Mammary epithelial cell (primary cell): ENCODE measurements at regions not wholly inside any gene's neighbourhood (a gene's known extent, or its start where the extent isn't known, plus 50 kb on each side); places are given as distances from the start of the nearest gene placed in this dataset.

Source experiments
- EZH2 ChIP-seq: IDR thresholded peaks from 2 replicates; pipeline ENCODE4 v1.6.1; 2012; ENCODE audit warnings: low read length, inconsistent platforms, borderline replicate concordance
- TF ChIP-seq, protein P1 (sequence below), 2 donors: IDR thresholded peaks in 1 of 2; conservative IDR thresholded peaks in 1 of 2; 2 replicates each; pipeline ENCODE4 v1.5.1; 2011 to 2012; ENCODE audit warnings: inconsistent platforms in 2 of 2, low read length in 2 of 2, mild to moderate bottlenecking in 2 of 2, control low read depth in 1 of 2, low read depth in 1 of 2; ENCODE audit not compliant: insufficient read depth in 1 of 2; ENCODE audit errors: extremely low read depth in 1 of 2

DNA sequence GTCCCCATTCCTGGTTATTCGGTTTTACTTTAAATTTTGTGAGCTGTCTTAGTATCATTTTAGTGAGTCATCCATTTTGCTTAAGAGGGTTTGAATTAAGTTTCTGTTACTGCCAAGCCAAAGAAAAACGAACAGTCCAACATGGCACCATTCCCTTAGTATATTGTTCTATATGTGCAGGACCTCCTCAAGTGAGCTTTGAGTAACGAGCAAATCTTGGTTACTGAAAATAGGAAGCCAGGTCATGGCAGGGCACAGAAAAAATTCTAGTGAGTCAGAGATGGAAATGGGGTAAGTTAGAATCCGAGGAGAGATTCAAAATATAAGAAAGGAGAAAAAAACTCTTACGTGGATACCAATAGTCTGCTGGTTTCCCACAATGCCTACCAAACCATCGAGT, 292.9 kb downstream of the BAMBI start:
- TF ChIP-seq, protein P1, sequence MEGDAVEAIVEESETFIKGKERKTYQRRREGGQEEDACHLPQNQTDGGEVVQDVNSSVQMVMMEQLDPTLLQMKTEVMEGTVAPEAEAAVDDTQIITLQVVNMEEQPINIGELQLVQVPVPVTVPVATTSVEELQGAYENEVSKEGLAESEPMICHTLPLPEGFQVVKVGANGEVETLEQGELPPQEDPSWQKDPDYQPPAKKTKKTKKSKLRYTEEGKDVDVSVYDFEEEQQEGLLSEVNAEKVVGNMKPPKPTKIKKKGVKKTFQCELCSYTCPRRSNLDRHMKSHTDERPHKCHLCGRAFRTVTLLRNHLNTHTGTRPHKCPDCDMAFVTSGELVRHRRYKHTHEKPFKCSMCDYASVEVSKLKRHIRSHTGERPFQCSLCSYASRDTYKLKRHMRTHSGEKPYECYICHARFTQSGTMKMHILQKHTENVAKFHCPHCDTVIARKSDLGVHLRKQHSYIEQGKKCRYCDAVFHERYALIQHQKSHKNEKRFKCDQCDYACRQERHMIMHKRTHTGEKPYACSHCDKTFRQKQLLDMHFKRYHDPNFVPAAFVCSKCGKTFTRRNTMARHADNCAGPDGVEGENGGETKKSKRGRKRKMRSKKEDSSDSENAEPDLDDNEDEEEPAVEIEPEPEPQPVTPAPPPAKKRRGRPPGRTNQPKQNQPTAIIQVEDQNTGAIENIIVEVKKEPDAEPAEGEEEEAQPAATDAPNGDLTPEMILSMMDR (conservative IDR thresholded peaks at IDR 0.05 in 1 of 2, IDR thresholded peaks at IDR 0.05 in 1 of 2; ENCODE audit: extremely low read depth in 1 of 2, insufficient read depth in 1 of 2, low read depth in 1 of 2, low read length in 2 of 2), result no peak
- TF ChIP-seq EZH2, result no peak
